GM12878 (cell line): ENCODE measurements at regions not wholly inside any gene's neighbourhood (a gene's known extent, or its start where the extent isn't known, plus 50 kb on each side); places are given as distances from the start of the nearest gene placed in this dataset.

Source experiments
- CHD2 ChIP-seq: IDR thresholded peaks from 2 replicates; pipeline ENCODE4 v1.6.1; 2011; ENCODE audit warnings: low read depth, low read length, improper control_type of control experiment, borderline replicate concordance
- HDAC2 ChIP-seq: fragments of 200-600 bp; sonication (generic); IDR thresholded peaks from 2 replicates; pipeline ENCODE4 v1.6.1; 2017
- IKZF2 ChIP-seq, 2 experiments: fragments of 450-650 bp; IDR thresholded peaks; 2 replicates each; pipeline ENCODE4 v1.6.1; 2017; ENCODE audit warnings: mild to moderate bottlenecking in 2 of 2, moderate library complexity in 2 of 2
- MEF2B ChIP-seq: fragments of 450-650 bp; IDR thresholded peaks from 2 replicates; pipeline ENCODE4 v1.6.1; 2018; ENCODE audit warnings: mild to moderate bottlenecking, moderate library complexity; ENCODE audit not compliant: partially characterized antibody, poor library complexity, severe bottlenecking
- REST ChIP-seq: IDR thresholded peaks from 2 replicates; pipeline ENCODE4 v1.6.1; 2012; ENCODE audit warnings: mild to moderate bottlenecking, low read depth, low read length
- SKIL ChIP-seq: fragments of 450-650 bp; IDR thresholded peaks from 2 replicates; pipeline ENCODE4 v1.6.1; 2017; ENCODE audit warnings: mild to moderate bottlenecking, low read depth, inconsistent platforms; ENCODE audit not compliant: poor library complexity, severe bottlenecking
- SPI1 ChIP-seq: IDR thresholded peaks from 2 replicates; pipeline ENCODE4 v1.6.1; 2011; ENCODE audit warnings: low read depth, mild to moderate bottlenecking, low read length, moderate library complexity, borderline replicate concordance; ENCODE audit not compliant: insufficient read depth
- STAT1 ChIP-seq: fragments of 450-650 bp; conservative IDR thresholded peaks from 2 replicates; pipeline ENCODE4 v1.6.1; 2014; ENCODE audit warnings: antibody characterized with exemption, mild to moderate bottlenecking
- SUZ12 ChIP-seq: fragments of 200-600 bp; sonication (generic); IDR thresholded peaks from one replicate; pipeline ENCODE4 v1.6.1; 2018; ENCODE audit warnings: antibody characterized with exemption, mild to moderate bottlenecking; ENCODE audit not compliant: unreplicated experiment
- TAF1 ChIP-seq: IDR thresholded peaks from 2 replicates; pipeline ENCODE4 v1.6.1; 2011; ENCODE audit warnings: mild to moderate bottlenecking, low read depth, low read length, borderline replicate concordance
- ZBTB4 ChIP-seq: fragments of 450-650 bp; formaldehyde crosslinking; IDR thresholded peaks from 2 replicates; pipeline ENCODE4 v1.4.0; 2022; ENCODE audit warnings: mild to moderate bottlenecking, moderate library complexity
- ZNF384 ChIP-seq: IDR thresholded peaks from 2 replicates; pipeline ENCODE4 v1.6.1; 2012; ENCODE audit warnings: low read depth, mild to moderate bottlenecking, low read length, improper control_type of control experiment, borderline replicate concordance

- TF ChIP-seq MEF2B: no peak
- TF ChIP-seq SUZ12: no peak
- TF ChIP-seq REST: no peak
- no peak for TF ChIP-seq ZNF384
- TF ChIP-seq IKZF2 (IDR thresholded peaks at IDR 0.05): no peak
- no peak for TF ChIP-seq TAF1
- no peak for TF ChIP-seq ZBTB4 (CRISPR knock-in tag)
- no peak for TF ChIP-seq SKIL
- no peak for TF ChIP-seq CHD2
- no peak for TF ChIP-seq SPI1
- no peak for TF ChIP-seq STAT1
- TF ChIP-seq HDAC2: no peak
- TF ChIP-seq, all 136 proteins: peak for 0
These were observed 606.8 kb downstream of the DACH1 start (continued) for GRCh38 chr13:71260246-71260645.
